Ramos (cell line): ENCODE measurements at regions not wholly inside any gene's neighbourhood (a gene's known extent, or its start where the extent isn't known, plus 50 kb on each side); places are given as distances from the start of the nearest gene placed in this dataset.
"Not testable (repeated sequence)": the region's sequence is repeated elsewhere in the genome, so short reads cannot be mapped to it uniquely, and the experiment has no call there.

Source experiments
- in situ Hi-C: fragments of 300-500 bp; cut with MboI; formaldehyde crosslinking; loops from one replicate; pipeline ENCODE4 v1.14.3; 2022; ENCODE audit warnings: low sequenced_read_pairs; ENCODE audit not compliant: unreplicated experiment

- in situ Hi-C loops, result no loop called here
Observed at GRCh38 chr13:76329866-76330580, 556.2 kb downstream of the KCTD12 start.

- in situ Hi-C loops, result no loop called here
Observed at GRCh38 chr13:76329004-76329403, 557.2 kb downstream of the KCTD12 start.

- in situ Hi-C loops, result no loop called here
Observed at GRCh38 chr13:76326343-76326742, 559.9 kb downstream of the KCTD12 start.

- in situ Hi-C loops, result no loop called here
Observed at GRCh38 chr13:76319921-76320320, 566.3 kb downstream of the KCTD12 start.

- in situ Hi-C loops, result no loop called here
Observed at GRCh38 chr13:76316998-76317527, 569.1 kb downstream of the KCTD12 start.

GRCh38 chr13:76314495-76314894 lies 571.7 kb downstream of the KCTD12 start:
- in situ Hi-C loops, result no loop called here

GRCh38 chr13:76307142-76307541 lies 579.1 kb downstream of the KCTD12 start:
- in situ Hi-C loops, result no loop called here

- in situ Hi-C loops, result no loop called here
Observed at GRCh38 chr13:76300688-76301087, 585.5 kb downstream of the KCTD12 start.

- in situ Hi-C loops, result no loop called here
Observed at GRCh38 chr13:76297331-76297730, 588.9 kb downstream of the KCTD12 start.

- in situ Hi-C loops, result no loop called here
Observed at GRCh38 chr13:76296751-76297150, 589.5 kb downstream of the KCTD12 start.

- in situ Hi-C loops, result not testable (repeated sequence)
Observed at GRCh38 chr13:76295020-76295419, 591.2 kb downstream of the KCTD12 start.

GRCh38 chr13:76293751-76294150 lies 592.5 kb downstream of the KCTD12 start:
- in situ Hi-C loops, result no loop called here

GRCh38 chr13:76293346-76293745 lies 592.9 kb downstream of the KCTD12 start:
- in situ Hi-C loops, result no loop called here

- in situ Hi-C loops, result no loop called here
Observed at GRCh38 chr13:76292726-76293125, 593.5 kb downstream of the KCTD12 start.

GRCh38 chr13:76292031-76292430 lies 594.2 kb downstream of the KCTD12 start:
- in situ Hi-C loops, result no loop called here

- in situ Hi-C loops, result no loop called here
Observed at GRCh38 chr13:76289558-76289957, 596.6 kb downstream of the KCTD12 start.

GRCh38 chr13:76286178-76286577 lies 600.0 kb downstream of the KCTD12 start:
- in situ Hi-C loops, result no loop called here

- in situ Hi-C loops, result no loop called here
Observed at GRCh38 chr13:76285463-76285862, 600.7 kb downstream of the KCTD12 start.

- in situ Hi-C loops, result not testable (repeated sequence)
Observed at GRCh38 chr13:76279766-76280165, 606.4 kb downstream of the KCTD12 start.

GRCh38 chr13:76271728-76272232 lies 614.4 kb downstream of the KCTD12 start:
- in situ Hi-C loops, result no loop called here

- in situ Hi-C loops, result not testable (repeated sequence)
Observed at GRCh38 chr13:76268307-76268706, 617.9 kb downstream of the KCTD12 start.

GRCh38 chr13:76267216-76267615 lies 619.0 kb downstream of the KCTD12 start:
- in situ Hi-C loops, result no loop called here
